ENCODE measurements at regions not wholly inside any gene's neighbourhood (a gene's known extent, or its start where the extent isn't known, plus 50 kb on each side); places are given as distances from the start of the nearest gene placed in this dataset.
A peak's percentile ranks its signal among the peaks of the same experiment; 100 is the strongest.

GRCh38 chr9:107216329-107216728, 66.8 kb upstream of the RAD23B start:
- Histone ChIP-seq H3K27ac (no peak overlapping the region), H3K36me3 (replicated peaks) (no peaks in the 10 kb centered on the region), H3K4me3 (ENCODE audit: low read depth, low read length) (no peak overlapping the region), H3K27me3 (replicated peaks) (no peaks in the 10 kb centered on the region)
- in situ Hi-C loops (cut with HindIII; ENCODE audit: low pct_ligation_motif_present, low sequenced_read_pairs), result no loop called here
- DNase-seq, result no peak
- TF ChIP-seq, protein P1, sequence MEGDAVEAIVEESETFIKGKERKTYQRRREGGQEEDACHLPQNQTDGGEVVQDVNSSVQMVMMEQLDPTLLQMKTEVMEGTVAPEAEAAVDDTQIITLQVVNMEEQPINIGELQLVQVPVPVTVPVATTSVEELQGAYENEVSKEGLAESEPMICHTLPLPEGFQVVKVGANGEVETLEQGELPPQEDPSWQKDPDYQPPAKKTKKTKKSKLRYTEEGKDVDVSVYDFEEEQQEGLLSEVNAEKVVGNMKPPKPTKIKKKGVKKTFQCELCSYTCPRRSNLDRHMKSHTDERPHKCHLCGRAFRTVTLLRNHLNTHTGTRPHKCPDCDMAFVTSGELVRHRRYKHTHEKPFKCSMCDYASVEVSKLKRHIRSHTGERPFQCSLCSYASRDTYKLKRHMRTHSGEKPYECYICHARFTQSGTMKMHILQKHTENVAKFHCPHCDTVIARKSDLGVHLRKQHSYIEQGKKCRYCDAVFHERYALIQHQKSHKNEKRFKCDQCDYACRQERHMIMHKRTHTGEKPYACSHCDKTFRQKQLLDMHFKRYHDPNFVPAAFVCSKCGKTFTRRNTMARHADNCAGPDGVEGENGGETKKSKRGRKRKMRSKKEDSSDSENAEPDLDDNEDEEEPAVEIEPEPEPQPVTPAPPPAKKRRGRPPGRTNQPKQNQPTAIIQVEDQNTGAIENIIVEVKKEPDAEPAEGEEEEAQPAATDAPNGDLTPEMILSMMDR (IDR thresholded peaks at IDR 0.05; ENCODE audit: low read depth, low read length, missing control alignments), result no peak

GRCh38 chr9:107218829-107219485, 64.1 kb upstream of the RAD23B start:
- in situ Hi-C loops (cut with HindIII; ENCODE audit: low pct_ligation_motif_present, low sequenced_read_pairs), result no loop called here
- Histone ChIP-seq H3K27ac (no peak overlapping the region), H3K4me3 (ENCODE audit: low read depth, low read length) (no peak overlapping the region), H3K36me3 (replicated peaks) (no peaks in the 10 kb centered on the region), H3K27me3 (replicated peaks) (no peaks in the 10 kb centered on the region)
- DNase-seq, result no peak
- TF ChIP-seq, protein P1 (IDR thresholded peaks at IDR 0.05; ENCODE audit: low read depth, low read length, missing control alignments), result no peak

- Histone ChIP-seq H3K36me3 (replicated peaks) (no peaks in the 10 kb centered on the region), H3K27ac (no peak overlapping the region), H3K4me3 (ENCODE audit: low read depth, low read length) (no peak overlapping the region), H3K27me3 (replicated peaks) (no peaks in the 10 kb centered on the region)
- DNase-seq, result no peak
- in situ Hi-C loops (cut with HindIII; ENCODE audit: low pct_ligation_motif_present, low sequenced_read_pairs), result no loop called here
- TF ChIP-seq, protein P1 (IDR thresholded peaks at IDR 0.05; ENCODE audit: low read depth, low read length, missing control alignments), result no peak
Observed at GRCh38 chr9:107219486-107220077, 63.5 kb upstream of the RAD23B start.

DNA sequence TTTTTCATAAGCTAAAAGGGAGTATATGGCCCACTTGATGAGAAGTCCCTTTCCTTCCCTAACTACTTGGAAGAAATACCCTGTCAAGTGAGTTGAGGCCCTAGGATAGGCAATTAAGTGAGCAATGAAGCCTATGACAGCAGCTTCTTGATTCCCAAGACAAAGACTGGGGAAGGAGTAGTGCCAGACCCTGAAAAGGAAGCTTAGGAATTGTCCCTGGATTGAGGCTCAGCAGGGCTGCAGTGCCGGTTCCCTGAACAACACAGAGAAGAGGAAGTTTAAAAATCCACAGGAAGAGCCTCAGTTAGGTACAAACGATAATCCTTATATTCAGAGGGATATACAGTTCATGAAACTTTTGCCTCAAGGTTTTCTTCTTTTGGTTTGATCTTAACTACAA, 61.8 kb upstream of the RAD23B start:
- TF ChIP-seq, protein P1 (IDR thresholded peaks at IDR 0.05; ENCODE audit: low read depth, low read length, missing control alignments), result no peak
- in situ Hi-C loops (cut with HindIII; ENCODE audit: low pct_ligation_motif_present, low sequenced_read_pairs), result no loop called here
- Histone ChIP-seq H3K36me3 (replicated peaks) (no peaks in the 10 kb centered on the region), H3K27me3 (replicated peaks) (no peaks in the 10 kb centered on the region), H3K27ac (no peak overlapping the region), H3K4me3 (ENCODE audit: low read depth, low read length) (no peak overlapping the region)
- DNase-seq, result no peak

- Histone ChIP-seq H3K27me3 (replicated peaks) (no peaks in the 10 kb centered on the region), H3K36me3 (replicated peaks) (no peaks in the 10 kb centered on the region), H3K4me3 (ENCODE audit: low read depth, low read length) (peak overlapping the region; percentile 41), H3K27ac (peak overlapping the region; percentile 60)
- TF ChIP-seq, protein P1 (IDR thresholded peaks at IDR 0.05; ENCODE audit: low read depth, low read length, missing control alignments), result no peak
- DNase-seq, result peak; percentile 80
- in situ Hi-C loops (cut with HindIII; ENCODE audit: low pct_ligation_motif_present, low sequenced_read_pairs), result no loop called here
Observed at GRCh38 chr9:107222020-107222522, 61.0 kb upstream of the RAD23B start.
